ENCODE measurements at regions not wholly inside any gene's neighbourhood (a gene's known extent, or its start where the extent isn't known, plus 50 kb on each side); places are given as distances from the start of the nearest gene placed in this dataset.

GRCh38 chr9:2377117-2377516, 244.5 kb upstream of the VLDLR start:
- H3K79me2 ChIP-seq (ENCODE audit: insufficient read depth) = no peaks in the 10 kb centered on the region
- H3K9me3 ChIP-seq (ENCODE audit: low read depth) = no peaks in the 10 kb centered on the region
- no peaks in the 10 kb centered on the region for H3K4me1 ChIP-seq (ENCODE audit: insufficient read depth)
- WGBS, 2 experiments (ENCODE audit: low coverage in 1 of 2, low lambda C conversion rate in 2 of 2, missing lambda C conversion rate in 2 of 2) = 3 to 8% methylated on average over 3 of the region's 3 CpGs
- no peak overlapping the region for H3K4me3 ChIP-seq
- TF ChIP-seq EZH2phosphoT487 (IDR thresholded peaks at IDR 0.05; ENCODE audit: insufficient read depth, low read depth) = no peak
- no peak for TF ChIP-seq EZH2 (IDR thresholded peaks at IDR 0.05; ENCODE audit: insufficient read depth, poor library complexity, severe bottlenecking)
- no peaks in the 10 kb centered on the region for H4K20me1 ChIP-seq (ENCODE audit: insufficient read depth)
- H3K4me2 ChIP-seq (ENCODE audit: unreplicated experiment) = no peak overlapping the region
- no peaks in the 10 kb centered on the region for H3K9me2 ChIP-seq (ENCODE audit: insufficient read depth)
- no peak overlapping the region for H3K9ac ChIP-seq
- no peaks in the 10 kb centered on the region for H3F3A ChIP-seq (ENCODE audit: insufficient read depth)
- in situ Hi-C loops (cut with MboI) = no loop called here
- no peaks in the 10 kb centered on the region for H3K36me3 ChIP-seq (ENCODE audit: low read depth)
- H2AFZ ChIP-seq = no peak overlapping the region
- DNase-seq = no peak
- no peaks in the 10 kb centered on the region; the same call in 1 of the 2 replicates for H3K27me3 ChIP-seq (replicated peaks; ENCODE audit: insufficient read depth)
- H3K27ac ChIP-seq = no peak overlapping the region

- H4K20me1 ChIP-seq (ENCODE audit: insufficient read depth) = no peaks in the 10 kb centered on the region
- H3K27me3 ChIP-seq (replicated peaks; ENCODE audit: insufficient read depth) = no peaks in the 10 kb centered on the region; the same call in 1 of the 2 replicates
- no peaks in the 10 kb centered on the region for H3F3A ChIP-seq (ENCODE audit: insufficient read depth)
- H2AFZ ChIP-seq = no peak overlapping the region
- WGBS, 2 experiments (ENCODE audit: low coverage in 1 of 2, low lambda C conversion rate in 2 of 2, missing lambda C conversion rate in 2 of 2) = 9 to 10% methylated on average over 1 of the region's 1 CpG
- H3K9me2 ChIP-seq (ENCODE audit: insufficient read depth) = no peaks in the 10 kb centered on the region
- H3K4me1 ChIP-seq (ENCODE audit: insufficient read depth) = no peaks in the 10 kb centered on the region
- in situ Hi-C loops (cut with MboI) = no loop called here
- no peak overlapping the region for H3K4me2 ChIP-seq (ENCODE audit: unreplicated experiment)
- no peak for TF ChIP-seq EZH2phosphoT487 (IDR thresholded peaks at IDR 0.05; ENCODE audit: insufficient read depth, low read depth)
- TF ChIP-seq EZH2 (IDR thresholded peaks at IDR 0.05; ENCODE audit: insufficient read depth, poor library complexity, severe bottlenecking) = no peak
- no peak overlapping the region for H3K9ac ChIP-seq
- no peaks in the 10 kb centered on the region for H3K79me2 ChIP-seq (ENCODE audit: insufficient read depth)
- no peak overlapping the region for H3K27ac ChIP-seq
- no peaks in the 10 kb centered on the region for H3K9me3 ChIP-seq (ENCODE audit: low read depth)
- no peaks in the 10 kb centered on the region for H3K36me3 ChIP-seq (ENCODE audit: low read depth)
- DNase-seq = no peak
- H3K4me3 ChIP-seq = no peak overlapping the region
Observed at GRCh38 chr9:2377834-2378233, 243.8 kb upstream of the VLDLR start.

- no peaks in the 10 kb centered on the region for H3F3A ChIP-seq (ENCODE audit: insufficient read depth)
- no peak for DNase-seq
- no peak overlapping the region for H3K4me3 ChIP-seq
- H3K27ac ChIP-seq = no peak overlapping the region
- H3K27me3 ChIP-seq (replicated peaks; ENCODE audit: insufficient read depth) = peaks cover 1% of the 10 kb centered on the region; the same call in 1 of the 2 replicates
- H3K9me3 ChIP-seq (ENCODE audit: low read depth) = no peaks in the 10 kb centered on the region
- H4K20me1 ChIP-seq (ENCODE audit: insufficient read depth) = no peaks in the 10 kb centered on the region
- TF ChIP-seq EZH2 (IDR thresholded peaks at IDR 0.05; ENCODE audit: insufficient read depth, poor library complexity, severe bottlenecking) (no peak), EZH2phosphoT487 (IDR thresholded peaks at IDR 0.05; ENCODE audit: insufficient read depth, low read depth) (no peak)
- H3K4me1 ChIP-seq (ENCODE audit: insufficient read depth) = no peaks in the 10 kb centered on the region
- H3K9me2 ChIP-seq (ENCODE audit: insufficient read depth) = no peaks in the 10 kb centered on the region
- H3K79me2 ChIP-seq (ENCODE audit: insufficient read depth) = no peaks in the 10 kb centered on the region
- 51 to 55% methylated on average over 3 of the region's 3 CpGs for WGBS, 2 experiments (ENCODE audit: low coverage in 1 of 2, low lambda C conversion rate in 2 of 2, missing lambda C conversion rate in 2 of 2)
- H3K36me3 ChIP-seq (ENCODE audit: low read depth) = no peaks in the 10 kb centered on the region
- H2AFZ ChIP-seq = no peak overlapping the region
- no peak overlapping the region for H3K9ac ChIP-seq
- in situ Hi-C loops (cut with MboI) = no loop called here
- no peak overlapping the region for H3K4me2 ChIP-seq (ENCODE audit: unreplicated experiment)
Observed at GRCh38 chr9:2378266-2378665, 243.3 kb upstream of the VLDLR start.

GRCh38 chr9:2378816-2379215, 242.8 kb upstream of the VLDLR start:
- H3K36me3 ChIP-seq (ENCODE audit: low read depth) = no peaks in the 10 kb centered on the region
- no peak overlapping the region for H3K4me3 ChIP-seq
- H3K27ac ChIP-seq = no peak overlapping the region
- no peaks in the 10 kb centered on the region for H3K9me2 ChIP-seq (ENCODE audit: insufficient read depth)
- 48 to 65% methylated on average over 1 of the region's 1 CpG for WGBS, 2 experiments (ENCODE audit: low coverage in 1 of 2, low lambda C conversion rate in 2 of 2, missing lambda C conversion rate in 2 of 2)
- H3K4me1 ChIP-seq (ENCODE audit: insufficient read depth) = no peaks in the 10 kb centered on the region
- no peaks in the 10 kb centered on the region for H3K79me2 ChIP-seq (ENCODE audit: insufficient read depth)
- no peaks in the 10 kb centered on the region for H4K20me1 ChIP-seq (ENCODE audit: insufficient read depth)
- H3K9me3 ChIP-seq (ENCODE audit: low read depth) = no peaks in the 10 kb centered on the region
- no peak for TF ChIP-seq EZH2 (IDR thresholded peaks at IDR 0.05; ENCODE audit: insufficient read depth, poor library complexity, severe bottlenecking)
- TF ChIP-seq EZH2phosphoT487 (IDR thresholded peaks at IDR 0.05; ENCODE audit: insufficient read depth, low read depth) = no peak
- H2AFZ ChIP-seq = no peak overlapping the region
- DNase-seq = no peak
- H3K4me2 ChIP-seq (ENCODE audit: unreplicated experiment) = no peak overlapping the region
- no peaks in the 10 kb centered on the region for H3F3A ChIP-seq (ENCODE audit: insufficient read depth)
- peaks cover 7% of the 10 kb centered on the region for H3K27me3 ChIP-seq (replicated peaks; ENCODE audit: insufficient read depth)
- H3K9ac ChIP-seq = no peak overlapping the region
- in situ Hi-C loops (cut with MboI) = no loop called here

- no peak for DNase-seq
- Histone ChIP-seq H3K4me1 (ENCODE audit: insufficient read depth) (no peaks in the 10 kb centered on the region), H3F3A (ENCODE audit: insufficient read depth) (no peaks in the 10 kb centered on the region), H3K4me3 (no peak overlapping the region), H3K9ac (no peak overlapping the region), H3K9me3 (ENCODE audit: low read depth) (no peaks in the 10 kb centered on the region), H2AFZ (no peak overlapping the region), H3K36me3 (ENCODE audit: low read depth) (no peaks in the 10 kb centered on the region), H3K9me2 (ENCODE audit: insufficient read depth) (no peaks in the 10 kb centered on the region), H3K4me2 (ENCODE audit: unreplicated experiment) (no peak overlapping the region), H3K27ac (no peak overlapping the region), H3K27me3 (replicated peaks; ENCODE audit: insufficient read depth) (peaks cover 9% of the 10 kb centered on the region), H4K20me1 (ENCODE audit: insufficient read depth) (no peaks in the 10 kb centered on the region), H3K79me2 (ENCODE audit: insufficient read depth) (no peaks in the 10 kb centered on the region)
- in situ Hi-C loops (cut with MboI) = loop anchor here (10.0 kb wide), 1 partner anchor 60 kb away; no protein-coding TSS in a partner anchor
- TF ChIP-seq EZH2 (IDR thresholded peaks at IDR 0.05; ENCODE audit: insufficient read depth, poor library complexity, severe bottlenecking) (no peak), EZH2phosphoT487 (IDR thresholded peaks at IDR 0.05; ENCODE audit: insufficient read depth, low read depth) (no peak)
- WGBS, 2 experiments (ENCODE audit: low coverage in 1 of 2, low lambda C conversion rate in 2 of 2, missing lambda C conversion rate in 2 of 2) = 17 to 29% methylated on average over 1 of the region's 1 CpG
Observed at GRCh38 chr9:2384741-2385140, 236.8 kb upstream of the VLDLR start.

All from GM23248 (cell line).